ENCODE measurements at regions not wholly inside any gene's neighbourhood (a gene's known extent, or its start where the extent isn't known, plus 50 kb on each side); places are given as distances from the start of the nearest gene placed in this dataset.

DNA sequence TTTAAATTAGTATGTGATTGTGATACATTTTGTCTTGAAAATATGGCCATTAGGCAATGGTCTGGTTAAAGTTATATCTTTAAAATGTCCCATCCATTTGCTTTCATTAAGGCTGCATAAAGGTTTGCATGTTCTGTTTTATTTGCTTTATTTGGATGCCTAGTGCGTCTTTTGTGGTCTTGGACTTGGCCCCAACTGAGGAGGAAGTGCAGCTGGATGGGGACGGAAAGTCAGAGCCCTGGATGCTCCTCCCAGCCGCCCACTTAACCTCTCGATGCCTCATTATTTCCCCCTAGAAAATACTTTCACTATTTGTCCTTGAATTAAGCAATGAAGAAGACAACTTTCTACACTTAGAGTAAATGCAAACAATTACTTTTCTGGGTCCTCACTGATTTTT, 898.2 kb downstream of the MCTP2 start:
- TF ChIP-seq, protein P1, sequence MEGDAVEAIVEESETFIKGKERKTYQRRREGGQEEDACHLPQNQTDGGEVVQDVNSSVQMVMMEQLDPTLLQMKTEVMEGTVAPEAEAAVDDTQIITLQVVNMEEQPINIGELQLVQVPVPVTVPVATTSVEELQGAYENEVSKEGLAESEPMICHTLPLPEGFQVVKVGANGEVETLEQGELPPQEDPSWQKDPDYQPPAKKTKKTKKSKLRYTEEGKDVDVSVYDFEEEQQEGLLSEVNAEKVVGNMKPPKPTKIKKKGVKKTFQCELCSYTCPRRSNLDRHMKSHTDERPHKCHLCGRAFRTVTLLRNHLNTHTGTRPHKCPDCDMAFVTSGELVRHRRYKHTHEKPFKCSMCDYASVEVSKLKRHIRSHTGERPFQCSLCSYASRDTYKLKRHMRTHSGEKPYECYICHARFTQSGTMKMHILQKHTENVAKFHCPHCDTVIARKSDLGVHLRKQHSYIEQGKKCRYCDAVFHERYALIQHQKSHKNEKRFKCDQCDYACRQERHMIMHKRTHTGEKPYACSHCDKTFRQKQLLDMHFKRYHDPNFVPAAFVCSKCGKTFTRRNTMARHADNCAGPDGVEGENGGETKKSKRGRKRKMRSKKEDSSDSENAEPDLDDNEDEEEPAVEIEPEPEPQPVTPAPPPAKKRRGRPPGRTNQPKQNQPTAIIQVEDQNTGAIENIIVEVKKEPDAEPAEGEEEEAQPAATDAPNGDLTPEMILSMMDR (IDR thresholded peaks at IDR 0.05) = no peak
- TF ChIP-seq POLR2A (IDR thresholded peaks at IDR 0.05) = no peak

Measured in body of pancreas (tissue), 4 donors.